Endothelial cell of umbilical vein (primary cell): ENCODE measurements at regions not wholly inside any gene's neighbourhood (a gene's known extent, or its start where the extent isn't known, plus 50 kb on each side); places are given as distances from the start of the nearest gene placed in this dataset.

ENCODE experiments used
- BruUV-seq: library from RNA; stranded (reverse); fragments of 400-500 nt; replicated peaks from 2 replicates; lab custom pipeline; 2021; lab: Mats Ljungman, UMichigan
- CTCF ChIA-PET: fragments of 300-600, 350-600 bp; sonication (Branson Sonifier 250); formaldehyde crosslinking; loops from one replicate; lab custom pipeline; 2021; ENCODE audit warnings: antibody characterized with exemption, inconsistent platforms; lab: Charles Lee
- POLR2A ChIA-PET: fragments of 300-600, 350-600 bp; sonication (Branson Sonifier 250); formaldehyde crosslinking; loops from one replicate; lab custom pipeline; 2021; ENCODE audit warnings: antibody characterized with exemption, inconsistent platforms; lab: Charles Lee
- DNase-seq: peaks from one replicate; pipeline ENCODE4 v3.0.0-alpha.2; 2011; ENCODE audit warnings: low read depth, low spot score
- FAIRE-seq: peaks from 2 replicates; lab custom pipeline; 2011; peaks lifted over from hg19 to GRCh38; lab: Jason Lieb, UNC
- H2AFZ ChIP-seq: 2 replicates; pipeline ENCODE4 v1.6.0; 2012; ENCODE audit warnings: low read depth, low read length, control low read depth, inconsistent platforms
- H3K27ac ChIP-seq: 2 replicates; pipeline ENCODE4 v1.5.1; 2011; ENCODE audit warnings: low read depth, mild to moderate bottlenecking, control low read depth, low read length, moderate library complexity; ENCODE audit not compliant: insufficient read depth
- H3K27me3 ChIP-seq, 2 experiments: 2 replicates each; pipeline versions ENCODE4 v1.6.0 to v1.6.1; 2011; ENCODE audit warnings: low read length in 2 of 2, mixed read lengths in 1 of 2; ENCODE audit not compliant: control insufficient read depth in 2 of 2, insufficient read depth in 2 of 2
- H3K36me3 ChIP-seq, 2 experiments: 2 replicates in 1 of 2; 3 replicates in 1 of 2; pipeline ENCODE4 v1.5.1; 2011; ENCODE audit warnings: low read length in 2 of 2, mild to moderate bottlenecking in 1 of 2, moderate library complexity in 1 of 2; ENCODE audit not compliant: control insufficient read depth in 2 of 2, insufficient read depth in 2 of 2; ENCODE audit errors: extremely low read depth in 1 of 2
- H3K4me1 ChIP-seq: 3 replicates; pipeline ENCODE4 v1.5.1; 2011; ENCODE audit warnings: mild to moderate bottlenecking, low read length; ENCODE audit not compliant: control insufficient read depth, insufficient read depth; ENCODE audit errors: extremely low read depth
- H3K4me2 ChIP-seq: 2 replicates; pipeline ENCODE4 v1.6.1; 2011; ENCODE audit warnings: low read length, control low read depth, mixed read lengths; ENCODE audit not compliant: insufficient read depth
- H3K4me3 ChIP-seq, 3 experiments: fragments of 200-600 bp in 1 of 3; sonication (generic), shearing (Covaris generic) in 1 of 3; replicated peaks in 1 of 3; 2 replicates each; pipeline ENCODE4 v1.5.1; 2011 to 2016; ENCODE audit warnings: control low read depth in 3 of 3, low read length in 3 of 3, mild to moderate bottlenecking in 2 of 3, inconsistent platforms in 1 of 3, low read depth in 1 of 3, moderate library complexity in 1 of 3; ENCODE audit not compliant: insufficient read depth in 1 of 3
- H3K79me2 ChIP-seq: 2 replicates; pipeline ENCODE4 v1.6.0; 2012; ENCODE audit warnings: low read length, inconsistent platforms; ENCODE audit not compliant: control insufficient read depth, insufficient read depth
- H3K9ac ChIP-seq: replicated peaks from 2 replicates; pipeline ENCODE3; 2011; ENCODE audit warnings: low read length, control low read depth; ENCODE audit not compliant: insufficient read depth; ENCODE audit errors: extremely low read depth
- H3K9me1 ChIP-seq: replicated peaks from 3 replicates; pipeline ENCODE4 v1.6.0; 2011; ENCODE audit warnings: mild to moderate bottlenecking, low read length; ENCODE audit not compliant: control insufficient read depth, insufficient read depth; ENCODE audit errors: extremely low read depth
- H3K9me3 ChIP-seq: replicated peaks from 2 replicates; pipeline ENCODE4 v1.5.1; 2012; ENCODE audit warnings: low read length, inconsistent platforms; ENCODE audit not compliant: control insufficient read depth, insufficient read depth
- H4K20me1 ChIP-seq: replicated peaks from 2 replicates; pipeline ENCODE3; 2011; ENCODE audit warnings: mild to moderate bottlenecking, low read length; ENCODE audit not compliant: control insufficient read depth, insufficient read depth; ENCODE audit errors: extremely low read depth
- EZH2 ChIP-seq: IDR thresholded peaks from 2 replicates; pipeline ENCODE4 v1.6.1; 2012; ENCODE audit warnings: borderline replicate concordance, low read depth, mild to moderate bottlenecking, moderate library complexity, low read length, inconsistent platforms; ENCODE audit not compliant: severe bottlenecking
- FOS ChIP-seq: IDR thresholded peaks from 2 replicates; pipeline ENCODE4 v1.6.1; 2011; ENCODE audit warnings: mild to moderate bottlenecking, low read length, moderate library complexity, borderline replicate concordance; ENCODE audit not compliant: insufficient read depth
- GATA2 ChIP-seq: IDR thresholded peaks from 2 replicates; pipeline ENCODE4 v1.7.0; 2011; ENCODE audit warnings: low read depth, mild to moderate bottlenecking, moderate library complexity, mixed read lengths, low read length; ENCODE audit not compliant: insufficient read length, insufficient read depth
- JUN ChIP-seq: IDR thresholded peaks from 2 replicates; pipeline ENCODE4 v1.6.1; 2011; ENCODE audit warnings: borderline replicate concordance, low read depth; ENCODE audit not compliant: insufficient read length, insufficient read depth
- MYC ChIP-seq: IDR thresholded peaks from one replicate; pipeline ENCODE4 v1.6.1; 2011; ENCODE audit warnings: mild to moderate bottlenecking, low read depth, low read length
- POLR2A ChIP-seq: IDR thresholded peaks from 2 replicates; pipeline ENCODE4 v1.6.1; 2012; ENCODE audit warnings: low read depth, mild to moderate bottlenecking, control low read depth, low read length
- POLR2AphosphoS5 ChIP-seq: IDR thresholded peaks from 2 replicates; pipeline ENCODE4 v1.6.1; 2012; ENCODE audit warnings: low read depth, mild to moderate bottlenecking, control low read depth, low read length, moderate library complexity; ENCODE audit not compliant: insufficient read depth
- dilution Hi-C: fragments of 300-500 bp; cut with MboI; formaldehyde crosslinking; loops from one replicate; pipeline ENCODE4 v1.15.0; 2019; ENCODE audit warnings: low sequenced_read_pairs; ENCODE audit not compliant: extremely low pct_ligation_motif_present
- intact Hi-C: fragments of 100-400 bp; cut with micrococcal nuclease; formaldehyde crosslinking; loops from one replicate; pipeline ENCODE4 v1.10.0; 2022
- TF ChIP-seq, protein P1 (sequence below), 2 donors: IDR thresholded peaks; 1 replicate in 1 of 2; 2 replicates in 1 of 2; pipeline ENCODE4 v1.5.1; 2011; ENCODE audit warnings: low read length in 2 of 2, mild to moderate bottlenecking in 2 of 2, moderate library complexity in 2 of 2, control low read depth in 1 of 2, inconsistent platforms in 1 of 2, low read depth in 1 of 2; ENCODE audit not compliant: insufficient read depth in 1 of 2; ENCODE audit errors: extremely low read depth in 1 of 2
- TF ChIP-seq, protein P2 (sequence below): IDR thresholded peaks from 2 replicates; pipeline ENCODE4 v1.6.1; 2011; ENCODE audit not compliant: insufficient read depth, insufficient read length

DNA sequence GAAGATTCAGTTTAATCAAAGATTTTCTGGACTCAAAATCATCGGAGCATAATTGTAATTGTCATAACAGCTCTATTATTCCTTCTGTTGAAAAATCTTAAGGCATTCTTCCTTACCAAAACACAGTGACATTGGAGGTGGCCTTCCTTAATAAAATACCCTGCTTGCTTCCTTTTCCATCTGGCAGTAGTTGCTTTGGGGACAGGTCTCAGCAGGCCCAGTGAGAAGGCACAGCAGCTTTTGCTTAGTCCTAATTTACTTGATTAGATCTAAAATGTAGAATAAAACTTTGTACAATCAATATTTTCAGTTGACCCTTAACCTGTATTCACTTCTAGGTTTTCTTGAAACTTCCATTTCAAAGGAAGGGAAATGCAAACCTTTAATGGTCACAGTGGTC is 471.6 kb downstream of the PCDH20 start:
- Histone ChIP-seq H3K27me3 (no peaks in the 10 kb centered on the region), H3K27ac (no peak overlapping the region), H3K9me1 (no peaks in the 10 kb centered on the region), H3K4me2 (no peak overlapping the region), H2AFZ (no peak overlapping the region), H3K9me3 (no peaks in the 10 kb centered on the region), H3K4me1 (no peaks in the 10 kb centered on the region), H3K4me3 (no peak overlapping the region), H3K36me3 (no peaks in the 10 kb centered on the region), H3K79me2 (no peaks in the 10 kb centered on the region), H4K20me1 (no peaks in the 10 kb centered on the region), H3K9ac (no peak overlapping the region)
- intact Hi-C loops = no loop called here
- CTCF ChIA-PET = no interaction called here
- POLR2A ChIA-PET = no interaction called here
- no TSS peak for BruUV-seq
- TF ChIP-seq, protein P1, sequence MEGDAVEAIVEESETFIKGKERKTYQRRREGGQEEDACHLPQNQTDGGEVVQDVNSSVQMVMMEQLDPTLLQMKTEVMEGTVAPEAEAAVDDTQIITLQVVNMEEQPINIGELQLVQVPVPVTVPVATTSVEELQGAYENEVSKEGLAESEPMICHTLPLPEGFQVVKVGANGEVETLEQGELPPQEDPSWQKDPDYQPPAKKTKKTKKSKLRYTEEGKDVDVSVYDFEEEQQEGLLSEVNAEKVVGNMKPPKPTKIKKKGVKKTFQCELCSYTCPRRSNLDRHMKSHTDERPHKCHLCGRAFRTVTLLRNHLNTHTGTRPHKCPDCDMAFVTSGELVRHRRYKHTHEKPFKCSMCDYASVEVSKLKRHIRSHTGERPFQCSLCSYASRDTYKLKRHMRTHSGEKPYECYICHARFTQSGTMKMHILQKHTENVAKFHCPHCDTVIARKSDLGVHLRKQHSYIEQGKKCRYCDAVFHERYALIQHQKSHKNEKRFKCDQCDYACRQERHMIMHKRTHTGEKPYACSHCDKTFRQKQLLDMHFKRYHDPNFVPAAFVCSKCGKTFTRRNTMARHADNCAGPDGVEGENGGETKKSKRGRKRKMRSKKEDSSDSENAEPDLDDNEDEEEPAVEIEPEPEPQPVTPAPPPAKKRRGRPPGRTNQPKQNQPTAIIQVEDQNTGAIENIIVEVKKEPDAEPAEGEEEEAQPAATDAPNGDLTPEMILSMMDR (IDR thresholded peaks at IDR 0.05; ENCODE audit: extremely low read depth in 1 of 2, insufficient read depth in 1 of 2, low read depth in 1 of 2, low read length in 2 of 2) = no peak
- TF ChIP-seq FOS (no peak), EZH2 (no peak), JUN (no peak), POLR2AphosphoS5 (no peak), GATA2 (no peak), POLR2A (no peak), MYC (no peak)
- TF ChIP-seq, protein P2, sequence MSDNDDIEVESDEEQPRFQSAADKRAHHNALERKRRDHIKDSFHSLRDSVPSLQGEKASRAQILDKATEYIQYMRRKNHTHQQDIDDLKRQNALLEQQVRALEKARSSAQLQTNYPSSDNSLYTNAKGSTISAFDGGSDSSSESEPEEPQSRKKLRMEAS = no peak
- FAIRE-seq (no peak), DNase-seq (no peak)
- dilution Hi-C loops = no loop called here
